ENCODE measurements at regions not wholly inside any gene's neighbourhood (a gene's known extent, or its start where the extent isn't known, plus 50 kb on each side); places are given as distances from the start of the nearest gene placed in this dataset.

DNA sequence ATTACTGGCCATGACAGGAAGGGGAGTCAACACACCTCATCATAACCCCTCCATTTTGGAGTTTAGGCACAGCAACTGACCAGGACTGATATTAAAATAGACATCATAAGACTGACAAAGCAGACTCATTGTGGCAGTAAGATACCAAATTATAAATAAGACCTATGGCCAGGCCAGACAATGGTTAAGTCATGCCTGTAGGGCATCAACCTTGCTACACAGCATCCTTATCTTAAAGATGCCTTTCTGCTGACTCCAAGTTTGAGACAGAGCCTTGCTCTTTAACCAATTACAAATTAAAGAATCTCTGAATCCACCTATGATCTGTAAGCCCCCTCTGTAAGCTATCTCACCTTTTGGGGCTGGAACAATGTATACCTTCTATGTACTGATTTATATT, 65.5 kb downstream of the VCX2 start:
- H3K36me3 ChIP-seq: no peaks in the 10 kb centered on the region
- no peak for DNase-seq
- no peaks in the 10 kb centered on the region for H3K4me1 ChIP-seq
- H3K4me3 ChIP-seq: no peak overlapping the region
- H3K27me3 ChIP-seq: no peaks in the 10 kb centered on the region
- H3K9me3 ChIP-seq (replicated peaks): no peaks in the 10 kb centered on the region
- no peak overlapping the region for H3K27ac ChIP-seq

DNA sequence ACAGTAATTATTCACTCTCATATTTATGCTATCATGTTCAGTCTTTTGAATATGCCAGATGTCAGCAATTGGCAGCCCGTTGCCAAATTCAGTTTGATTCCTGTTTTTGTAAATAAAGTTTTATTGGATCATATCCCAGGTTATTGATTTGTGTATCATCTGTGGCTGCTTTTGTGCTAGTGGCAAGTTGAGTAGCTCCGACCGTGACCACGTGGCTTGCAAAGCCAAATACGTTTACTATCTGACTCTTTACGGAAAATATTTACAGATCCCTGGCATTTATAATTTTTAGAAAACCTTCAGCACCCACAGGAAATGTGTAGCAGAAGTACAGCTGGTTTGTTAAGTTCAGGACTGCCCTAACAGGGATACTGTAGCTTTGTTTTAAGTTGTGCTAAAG, 67.4 kb downstream of the VCX2 start:
- Histone ChIP-seq H3K9me3 (replicated peaks) (no peaks in the 10 kb centered on the region), H3K36me3 (no peaks in the 10 kb centered on the region), H3K4me1 (no peaks in the 10 kb centered on the region), H3K27me3 (no peaks in the 10 kb centered on the region), H3K27ac (no peak overlapping the region), H3K4me3 (no peak overlapping the region)
- DNase-seq: no peak

DNA sequence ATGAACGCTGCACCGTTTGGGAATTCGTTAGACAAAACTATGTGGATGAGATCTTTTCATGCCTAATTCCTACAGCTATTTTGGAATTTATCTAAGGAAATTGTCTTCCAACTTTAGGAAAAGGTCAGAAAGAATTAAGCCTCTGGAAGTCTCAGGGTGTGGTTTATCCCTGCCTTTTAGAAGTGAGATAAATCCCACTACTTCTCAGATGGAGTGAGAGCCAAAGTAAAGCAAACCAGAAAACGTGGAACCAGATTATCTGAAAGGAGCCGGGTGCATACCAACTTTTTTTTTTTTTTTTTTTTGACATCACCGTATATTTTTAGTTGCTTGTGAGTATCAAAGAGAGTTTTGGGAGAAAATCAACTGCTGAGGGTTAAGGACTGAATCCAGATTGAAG, 79.6 kb downstream of the VCX2 start:
- H3K9me3 ChIP-seq (replicated peaks): no peaks in the 10 kb centered on the region
- no peaks in the 10 kb centered on the region for H3K27me3 ChIP-seq
- H3K4me3 ChIP-seq: no peak overlapping the region
- H3K4me1 ChIP-seq: no peaks in the 10 kb centered on the region
- no peak for DNase-seq
- no peak overlapping the region for H3K27ac ChIP-seq
- H3K36me3 ChIP-seq: no peaks in the 10 kb centered on the region

DNA sequence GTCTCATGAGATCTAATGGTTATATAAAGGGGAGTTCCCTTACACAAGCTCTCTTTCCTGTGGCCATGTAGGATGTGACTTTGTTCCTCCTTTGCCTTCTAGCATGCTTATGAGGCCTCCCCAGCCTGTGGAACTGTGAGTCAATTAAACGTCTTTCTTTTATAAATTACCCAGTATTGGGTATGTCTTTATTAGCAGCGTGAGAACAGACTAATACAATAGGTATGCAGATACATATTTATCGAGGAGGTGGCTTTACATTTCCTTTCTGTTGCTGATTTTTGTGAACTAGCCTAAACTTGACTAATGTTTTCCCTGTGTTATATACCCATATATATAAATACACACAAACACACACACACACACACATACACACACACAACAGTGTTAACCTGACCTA, 80.2 kb downstream of the VCX2 start:
- no peak for DNase-seq
- no peaks in the 10 kb centered on the region for H3K36me3 ChIP-seq
- H3K27me3 ChIP-seq: no peaks in the 10 kb centered on the region
- H3K4me1 ChIP-seq: no peaks in the 10 kb centered on the region
- H3K9me3 ChIP-seq (replicated peaks): no peaks in the 10 kb centered on the region
- no peak overlapping the region for H3K27ac ChIP-seq
- H3K4me3 ChIP-seq: no peak overlapping the region

DNA sequence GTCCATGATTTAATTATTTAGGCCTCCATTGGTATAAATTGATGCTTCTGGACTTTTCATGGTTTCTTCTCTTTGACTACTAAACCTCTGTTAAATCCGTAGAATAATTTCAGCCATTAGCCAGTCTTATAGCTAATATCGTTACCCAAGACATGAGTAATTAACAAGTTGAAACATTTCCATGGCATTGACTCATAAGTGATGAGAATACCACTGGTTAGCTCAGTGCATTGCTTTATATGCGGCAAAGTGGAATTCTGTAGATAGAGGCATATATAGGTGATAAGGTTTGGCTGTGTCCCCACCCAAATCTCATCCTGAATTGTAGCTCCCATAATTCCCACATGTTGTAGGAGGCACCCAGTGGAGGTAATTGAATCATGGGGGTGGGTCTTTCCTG, 80.6 kb downstream of the VCX2 start:
- Histone ChIP-seq H3K4me3 (no peak overlapping the region), H3K9me3 (replicated peaks) (no peaks in the 10 kb centered on the region), H3K4me1 (no peaks in the 10 kb centered on the region), H3K27ac (no peak overlapping the region), H3K36me3 (no peaks in the 10 kb centered on the region), H3K27me3 (no peaks in the 10 kb centered on the region)
- no peak for DNase-seq

DNA sequence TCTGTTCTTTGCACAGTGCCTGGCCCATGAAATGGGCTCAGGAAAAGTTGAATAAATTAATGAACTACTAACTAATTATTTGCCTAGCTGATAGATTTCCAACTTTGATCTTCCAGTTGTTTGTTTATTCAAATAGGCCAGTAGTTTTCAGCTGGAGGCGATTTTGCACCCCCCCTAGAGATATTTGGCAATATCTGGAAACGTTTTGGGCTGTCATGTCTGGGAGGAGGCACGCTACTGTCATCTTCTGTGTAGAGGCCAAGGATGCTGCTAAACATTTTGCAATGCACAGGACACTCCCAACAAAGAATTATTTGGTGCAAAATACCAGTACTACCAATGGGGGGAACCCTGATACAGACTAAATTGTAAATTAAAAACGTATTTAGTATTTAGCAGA, 81.9 kb downstream of the VCX2 start:
- H3K27me3 ChIP-seq: no peaks in the 10 kb centered on the region
- H3K9me3 ChIP-seq (replicated peaks): no peaks in the 10 kb centered on the region
- DNase-seq: no peak
- no peak overlapping the region for H3K4me3 ChIP-seq
- no peaks in the 10 kb centered on the region for H3K36me3 ChIP-seq
- no peak overlapping the region for H3K27ac ChIP-seq
- no peaks in the 10 kb centered on the region for H3K4me1 ChIP-seq

DNA sequence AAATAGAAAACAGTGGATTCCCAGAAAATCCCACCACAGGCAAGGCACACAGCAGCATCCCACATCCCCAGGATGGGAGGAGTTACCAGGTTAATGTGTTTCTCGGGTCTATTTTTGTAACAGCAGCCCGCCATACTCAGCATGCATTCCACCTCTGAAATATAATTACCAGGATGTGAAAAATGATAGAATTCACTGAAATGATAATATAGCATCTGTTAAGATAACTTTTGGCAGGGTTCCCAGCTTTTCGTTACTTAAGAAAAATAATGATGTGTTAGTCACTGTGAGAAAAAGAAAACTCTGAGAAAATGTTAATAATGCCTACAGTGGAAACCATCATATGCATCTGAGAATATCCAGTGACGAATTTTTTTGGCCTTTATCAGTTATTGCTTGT, 87.1 kb downstream of the VCX2 start:
- Histone ChIP-seq H3K4me3 (no peak overlapping the region), H3K4me1 (no peaks in the 10 kb centered on the region), H3K27ac (no peak overlapping the region), H3K27me3 (no peaks in the 10 kb centered on the region), H3K36me3 (no peaks in the 10 kb centered on the region), H3K9me3 (replicated peaks) (no peaks in the 10 kb centered on the region)
- DNase-seq: no peak

DNA sequence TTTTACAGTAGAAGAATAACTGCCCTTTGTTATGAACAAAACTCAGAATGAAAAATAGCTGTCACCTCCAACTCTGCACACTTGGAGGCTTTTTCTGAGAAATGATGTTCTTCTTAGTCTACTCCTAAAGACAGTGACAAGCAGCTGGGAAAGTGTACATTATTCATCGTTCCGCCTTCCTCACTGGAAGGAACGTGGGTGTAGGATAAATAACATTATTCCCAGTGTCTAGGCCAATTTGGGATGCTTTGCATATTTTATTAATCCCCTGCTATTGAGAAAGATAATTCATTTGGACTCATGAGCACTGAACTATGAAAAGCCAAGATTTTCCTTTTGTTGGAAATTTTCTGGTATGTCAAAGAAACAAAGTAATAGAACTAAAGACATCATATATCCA, 87.8 kb downstream of the VCX2 start:
- DNase-seq: no peak
- Histone ChIP-seq H3K27me3 (no peaks in the 10 kb centered on the region), H3K27ac (no peak overlapping the region), H3K9me3 (replicated peaks) (no peaks in the 10 kb centered on the region), H3K4me1 (no peaks in the 10 kb centered on the region), H3K36me3 (no peaks in the 10 kb centered on the region), H3K4me3 (no peak overlapping the region)

DNA sequence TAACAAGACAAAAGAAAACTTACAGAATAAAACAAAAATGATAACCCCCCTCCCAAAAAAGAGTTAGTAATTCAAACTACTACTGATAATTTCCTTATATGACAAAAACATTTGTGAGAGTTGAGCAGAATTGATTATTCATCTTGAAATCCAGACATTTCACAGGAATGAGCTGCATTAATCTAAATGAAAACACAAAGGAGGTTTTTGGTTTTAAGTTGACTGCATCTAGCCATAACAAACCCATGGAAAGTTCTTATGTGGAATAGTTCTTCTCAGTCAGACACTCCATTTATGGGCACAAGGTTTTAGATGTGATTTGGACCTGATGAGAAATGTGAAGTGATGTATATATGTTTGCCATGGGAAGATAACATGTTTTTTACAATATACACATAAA, 95.4 kb downstream of the VCX2 start:
- Histone ChIP-seq H3K4me3 (no peak overlapping the region), H3K36me3 (no peaks in the 10 kb centered on the region)

DNA sequence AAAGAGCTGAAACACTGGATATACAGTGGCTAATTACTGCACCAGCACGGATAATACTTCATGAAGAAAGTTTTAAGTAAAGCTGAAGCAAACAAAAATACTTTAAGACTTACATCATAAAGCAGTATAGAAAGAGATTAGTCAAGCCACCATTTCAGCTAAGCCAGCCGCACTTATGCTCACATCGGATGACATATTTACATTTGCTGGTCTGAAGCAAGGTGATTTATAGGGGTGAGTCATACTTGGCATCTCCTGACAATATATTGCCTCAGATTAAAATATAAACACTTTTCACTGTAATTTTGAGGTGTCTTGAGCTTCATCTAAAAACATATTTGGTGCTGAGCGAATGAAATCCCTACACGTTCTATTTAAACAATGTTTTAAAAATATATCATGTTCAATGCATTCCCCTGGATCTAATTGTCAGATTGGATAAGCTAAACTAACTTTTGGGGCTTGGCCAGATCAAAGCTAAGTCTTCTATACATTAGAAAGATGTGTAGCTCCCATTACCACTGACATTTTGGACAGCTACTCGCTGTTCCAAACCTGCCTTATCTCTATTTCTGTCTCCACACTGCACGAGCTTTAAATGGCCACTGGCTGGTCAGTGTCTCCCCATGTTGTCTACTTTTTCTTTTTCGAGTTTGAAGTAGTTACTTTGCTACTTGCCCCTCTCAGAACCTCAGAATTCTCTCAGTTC, 103.2 kb downstream of the VCX2 start:
- no peak overlapping the region for H3K4me3 ChIP-seq
- no peaks in the 10 kb centered on the region for H3K9me3 ChIP-seq (replicated peaks)
- no peak for DNase-seq
- H3K4me1 ChIP-seq: no peaks in the 10 kb centered on the region; the same call in 1 of the 2 replicates
- H3K27ac ChIP-seq: no peak overlapping the region
- H3K36me3 ChIP-seq: no peaks in the 10 kb centered on the region
- no peaks in the 10 kb centered on the region for H3K27me3 ChIP-seq

More for the DNA sequence above, 95.4 kb downstream of the VCX2 start:
- Histone ChIP-seq H3K4me1 (no peaks in the 10 kb centered on the region), H3K27me3 (no peaks in the 10 kb centered on the region), H3K27ac (no peak overlapping the region), H3K9me3 (replicated peaks) (no peaks in the 10 kb centered on the region)
- DNase-seq: no peak

DNA sequence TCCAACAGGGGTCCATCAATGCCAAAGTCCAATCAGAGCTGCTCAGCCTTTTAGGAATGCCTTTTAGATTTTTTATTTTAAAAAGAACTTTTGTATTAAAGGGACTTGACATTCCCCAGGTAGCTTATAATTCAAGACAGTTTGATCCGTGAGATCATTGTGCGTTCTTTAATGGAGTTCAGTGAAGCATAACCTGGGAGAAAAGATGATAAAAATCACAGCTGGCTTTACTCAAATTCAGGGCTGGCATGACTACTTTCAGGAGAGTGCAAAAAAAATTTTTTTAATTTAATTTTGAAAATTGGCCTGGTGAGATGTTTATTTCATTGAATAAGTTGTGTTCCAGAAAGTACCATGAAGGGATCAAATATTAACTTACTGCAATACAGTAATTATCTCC, 118.2 kb downstream of the VCX2 start:
- Histone ChIP-seq H3K9me3 (replicated peaks) (no peaks in the 10 kb centered on the region), H3K36me3 (no peaks in the 10 kb centered on the region), H3K4me1 (no peaks in the 10 kb centered on the region)

DNA sequence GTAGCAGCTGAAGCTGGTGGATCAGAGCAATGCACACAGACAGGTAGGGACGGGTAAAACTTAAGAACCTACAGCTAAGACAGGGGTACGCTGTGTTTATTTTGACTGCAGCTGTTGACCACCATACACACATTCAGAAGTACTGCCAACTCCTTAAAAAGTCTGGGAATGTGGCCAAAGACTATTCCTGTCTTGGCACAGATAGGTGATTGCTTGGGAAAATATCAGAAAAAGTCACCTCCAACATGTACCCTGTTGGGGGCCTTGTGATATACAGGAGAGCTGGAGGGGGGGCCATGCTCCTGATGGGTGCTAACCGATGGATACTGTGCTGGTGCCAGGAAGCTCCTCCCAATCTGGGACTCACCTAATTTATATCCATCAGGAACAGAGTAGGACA, 121.2 kb downstream of the VCX2 start:
- no peak for DNase-seq
- no peaks in the 10 kb centered on the region for H3K9me3 ChIP-seq (replicated peaks)
- H3K36me3 ChIP-seq: no peaks in the 10 kb centered on the region
- H3K4me1 ChIP-seq: no peaks in the 10 kb centered on the region
- no peak overlapping the region for H3K27ac ChIP-seq
- H3K27me3 ChIP-seq: no peaks in the 10 kb centered on the region
- H3K4me3 ChIP-seq: no peak overlapping the region

More for the DNA sequence above, 118.2 kb downstream of the VCX2 start:
- H3K4me3 ChIP-seq: no peak overlapping the region
- DNase-seq: no peak
- no peak overlapping the region for H3K27ac ChIP-seq
- no peaks in the 10 kb centered on the region for H3K27me3 ChIP-seq

DNA sequence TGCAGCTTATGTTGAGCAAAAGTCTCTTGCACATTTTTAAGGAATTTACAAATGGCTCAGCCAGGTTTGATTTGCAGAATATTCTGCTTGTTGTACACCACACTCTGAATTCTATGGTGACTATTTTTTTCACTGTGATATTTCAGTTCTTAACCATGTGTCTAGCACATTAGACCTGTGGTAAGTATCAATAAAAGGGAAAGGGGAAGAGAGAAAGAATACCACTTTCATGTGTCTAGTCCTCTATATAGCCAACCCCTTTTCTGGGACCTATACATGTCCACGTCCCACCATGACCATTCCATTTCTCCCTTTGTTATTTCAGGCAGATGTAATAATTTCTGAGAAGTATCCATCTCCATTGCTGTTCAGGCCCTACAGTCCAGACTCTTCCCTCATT, 121.3 kb upstream of the PNPLA4 start:
- Histone ChIP-seq H3K4me1 (no peaks in the 10 kb centered on the region), H3K36me3 (no peaks in the 10 kb centered on the region), H3K9me3 (replicated peaks) (no peaks in the 10 kb centered on the region), H3K27ac (no peak overlapping the region), H3K27me3 (no peaks in the 10 kb centered on the region), H3K4me3 (no peak overlapping the region)
- DNase-seq: no peak

DNA sequence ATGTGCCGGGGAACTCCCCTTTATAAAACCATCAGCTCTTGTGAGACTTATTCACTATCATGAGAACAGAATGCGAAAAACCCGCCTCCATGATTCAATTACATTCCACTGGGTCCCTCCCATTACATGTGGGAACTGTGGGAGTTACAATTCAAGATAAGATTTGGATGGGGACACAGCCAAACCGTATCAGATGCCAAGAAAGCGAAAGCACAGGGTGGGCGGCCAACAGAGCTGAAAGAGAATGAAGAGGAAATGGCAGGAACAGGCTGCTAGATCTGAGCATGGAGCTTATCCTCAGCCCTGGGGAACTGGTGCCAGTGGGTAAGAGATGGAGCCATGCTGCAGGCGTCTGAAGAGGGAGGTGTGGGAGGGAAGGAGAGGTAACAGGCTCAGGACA, 117.7 kb upstream of the PNPLA4 start:
- no peak for DNase-seq
- Histone ChIP-seq H3K4me1 (no peaks in the 10 kb centered on the region), H3K9me3 (replicated peaks) (no peaks in the 10 kb centered on the region), H3K27me3 (no peaks in the 10 kb centered on the region), H3K27ac (no peak overlapping the region), H3K36me3 (no peaks in the 10 kb centered on the region), H3K4me3 (no peak overlapping the region)

DNA sequence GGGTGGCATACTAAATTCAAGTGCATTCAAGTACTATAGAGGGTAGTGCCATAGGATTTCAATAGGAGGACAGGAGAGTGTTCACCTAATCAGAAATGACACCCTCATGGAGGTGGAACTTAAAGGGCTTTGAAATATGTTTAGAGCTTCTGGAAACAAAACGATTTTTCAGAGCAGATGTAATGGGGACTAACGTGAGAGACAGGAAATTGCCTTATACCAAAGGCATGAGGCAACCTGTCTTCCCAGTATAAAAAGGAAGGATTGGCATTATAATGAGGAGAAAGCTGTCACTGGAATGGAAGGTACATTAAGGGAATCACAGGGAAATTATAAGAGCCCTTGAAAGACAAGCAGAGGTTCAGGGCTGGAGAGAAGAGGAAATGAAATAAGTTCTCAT, 116.3 kb upstream of the PNPLA4 start:
- Histone ChIP-seq H3K4me1 (no peaks in the 10 kb centered on the region), H3K36me3 (no peaks in the 10 kb centered on the region), H3K27ac (no peak overlapping the region), H3K27me3 (no peaks in the 10 kb centered on the region), H3K4me3 (no peak overlapping the region), H3K9me3 (replicated peaks) (no peaks in the 10 kb centered on the region)
- no peak for DNase-seq

DNA sequence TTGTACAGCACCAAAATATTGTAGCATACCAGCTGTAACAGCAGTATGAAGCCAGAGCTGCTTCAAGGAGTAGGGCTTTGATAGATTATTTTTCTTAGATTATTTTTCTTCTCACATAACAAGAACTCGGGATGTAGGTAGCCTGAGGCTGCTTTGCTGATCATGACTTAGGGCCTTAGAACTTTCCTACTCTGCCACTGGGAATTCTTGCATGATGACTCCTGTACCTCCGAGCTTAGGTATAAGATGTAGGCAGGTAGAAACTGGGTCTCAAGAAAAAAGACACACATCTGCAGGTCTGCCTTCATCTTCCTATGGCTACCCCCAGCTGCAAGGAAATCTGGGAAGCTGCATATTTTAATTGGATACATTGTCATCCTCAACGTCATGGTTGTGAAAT, 115.9 kb upstream of the PNPLA4 start:
- Histone ChIP-seq H3K27me3 (no peaks in the 10 kb centered on the region), H3K4me1 (no peaks in the 10 kb centered on the region), H3K27ac (no peak overlapping the region), H3K36me3 (no peaks in the 10 kb centered on the region), H3K4me3 (no peak overlapping the region), H3K9me3 (replicated peaks) (no peaks in the 10 kb centered on the region)
- no peak for DNase-seq

Measured in SJCRH30 (cell line).